AG20443 (cell line): ENCODE measurements at regions not wholly inside any gene's neighbourhood (a gene's known extent, or its start where the extent isn't known, plus 50 kb on each side); places are given as distances from the start of the nearest gene placed in this dataset.
A peak's percentile ranks its signal among the peaks of the same experiment; 100 is the strongest.

Experiments used
- DNase-seq: peaks from one replicate; pipeline ENCODE4 v3.0.0; 2012; ENCODE audit warnings: low spot score, mixed read lengths

DNA sequence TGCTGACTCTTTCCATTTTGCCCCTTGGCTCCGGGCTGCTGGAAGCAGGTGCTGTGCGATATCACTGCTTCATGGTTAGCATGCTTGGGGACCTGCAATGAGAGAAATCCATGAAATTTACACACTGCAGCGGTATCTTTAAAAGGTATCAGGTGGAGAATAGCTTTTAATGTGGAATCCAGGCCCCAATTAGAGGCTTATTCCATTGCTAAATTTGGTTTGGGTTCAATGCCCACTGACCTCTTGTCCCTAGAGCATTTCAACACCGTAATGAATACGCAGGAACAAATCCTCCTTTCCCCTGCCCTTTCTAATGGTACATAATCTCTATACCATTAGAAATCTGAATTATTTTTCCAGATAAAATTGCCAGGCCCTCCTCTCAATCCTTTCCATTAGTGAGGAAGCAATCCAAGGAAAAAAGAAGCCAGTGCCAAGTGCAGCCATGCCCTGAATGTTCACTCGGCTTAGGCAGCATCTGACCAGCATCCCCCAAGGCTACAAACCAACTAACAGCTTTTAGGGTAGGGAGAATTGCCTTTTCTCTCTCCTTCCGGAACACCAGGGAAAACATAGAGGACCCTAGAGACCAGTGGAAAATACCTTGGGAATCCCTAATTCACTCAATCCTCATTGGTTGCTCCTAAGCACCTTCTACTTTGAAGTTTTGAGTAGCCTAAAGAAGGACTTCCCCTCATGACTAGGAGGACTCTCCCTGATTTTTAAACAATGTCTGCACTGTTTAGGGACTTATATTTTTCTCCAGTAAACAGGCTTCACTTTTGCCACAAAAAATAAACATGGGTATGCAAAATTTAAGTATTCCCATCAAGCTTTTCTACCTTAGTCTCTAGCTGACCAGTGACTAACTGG, 143.1 kb downstream of the QRSL1 start:
- no peak for DNase-seq

- DNase-seq = no peak
Observed at GRCh38 chr6:106771822-106772221, 142.4 kb downstream of the QRSL1 start.

DNA sequence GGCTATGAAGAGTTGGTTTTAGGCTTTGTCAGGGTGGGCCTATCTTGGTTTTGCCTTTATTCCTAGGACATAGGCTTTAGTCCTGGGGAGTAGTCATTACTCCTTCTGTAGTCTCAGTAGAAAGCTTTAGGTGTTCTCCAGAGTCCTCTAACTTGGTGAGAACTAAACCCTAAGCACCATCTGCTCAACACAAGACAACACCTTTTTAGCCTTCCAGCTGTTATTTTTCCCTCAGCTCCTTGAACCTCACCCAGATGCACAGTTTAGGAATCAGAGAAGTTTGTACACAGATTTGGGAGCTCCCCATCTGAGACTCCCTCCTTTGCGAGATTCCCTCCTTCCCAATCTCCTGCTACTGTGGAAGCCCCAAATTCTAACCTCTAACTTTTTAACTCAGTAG, 141.3 kb downstream of the QRSL1 start:
- no peak for DNase-seq

DNA sequence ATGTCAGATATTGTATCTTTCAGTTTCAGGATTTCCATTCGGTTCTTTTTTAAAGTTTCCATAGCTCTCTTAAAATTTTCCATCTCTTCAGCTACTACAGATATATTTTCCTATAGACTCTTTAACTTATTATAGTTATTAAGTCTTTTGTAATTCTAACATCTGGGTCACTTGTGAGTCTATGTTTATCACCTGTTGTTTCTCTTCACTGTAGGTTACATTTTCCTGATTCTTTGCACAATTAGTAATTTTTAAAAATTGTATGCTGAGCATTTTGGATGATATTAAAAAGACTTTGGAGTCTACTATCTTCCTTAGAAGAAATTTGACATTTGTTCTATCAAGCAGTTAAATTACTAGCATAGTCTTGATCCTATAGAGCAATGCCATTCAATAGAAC, 140.7 kb downstream of the QRSL1 start:
- DNase-seq = no peak

- DNase-seq = no peak
Observed at GRCh38 chr6:106767271-106767670, 137.9 kb downstream of the QRSL1 start.

DNA sequence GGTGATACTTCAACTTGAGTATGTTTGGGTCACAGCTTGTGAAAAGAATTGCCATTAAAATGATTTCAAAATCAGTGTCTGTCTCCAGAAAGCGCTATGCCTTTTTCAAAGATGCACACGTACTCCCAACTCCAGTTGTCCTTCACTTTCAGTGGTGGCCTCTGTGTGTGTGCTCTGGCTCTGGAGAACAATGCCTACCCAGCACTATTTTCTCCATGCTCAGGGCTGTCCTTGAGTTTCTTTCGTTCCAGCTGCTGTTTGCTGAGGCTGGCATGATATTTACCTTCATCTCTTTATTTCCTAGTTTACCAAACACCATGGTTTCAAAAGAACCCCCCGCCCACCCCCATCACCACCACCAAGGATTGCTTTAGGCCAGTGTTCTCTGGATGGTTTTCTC, 136.8 kb downstream of the QRSL1 start:
- no peak for DNase-seq

GRCh38 chr6:106765496-106765895, 136.1 kb downstream of the QRSL1 start:
- no peak for DNase-seq

GRCh38 chr6:106764353-106764980, 135.1 kb downstream of the QRSL1 start:
- DNase-seq = no peak

- no peak for DNase-seq
Observed at GRCh38 chr6:106763361-106763760, 134.0 kb downstream of the QRSL1 start.

- DNase-seq = no peak
Observed at GRCh38 chr6:106761160-106761559, 131.8 kb downstream of the QRSL1 start.

DNA sequence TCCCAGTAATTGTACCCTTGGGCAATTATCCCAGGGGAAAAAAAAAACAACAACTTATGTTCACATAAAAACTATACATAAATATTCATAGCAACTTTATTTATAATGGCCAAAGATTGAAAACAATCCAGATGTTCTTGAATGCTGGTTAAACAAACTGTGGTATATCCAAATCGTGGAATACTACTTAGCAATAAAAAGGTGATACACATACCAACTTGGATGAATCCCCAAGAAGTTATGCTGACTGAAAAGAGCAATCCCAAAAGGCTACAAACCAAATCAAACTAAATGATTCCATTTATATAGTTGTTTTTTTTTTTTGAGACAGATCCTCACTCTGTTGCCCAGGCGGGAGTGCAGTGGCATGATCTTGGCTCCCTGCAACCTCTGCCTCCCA, 129.7 kb downstream of the QRSL1 start:
- no peak for DNase-seq

GRCh38 chr6:106757722-106758467, 128.5 kb downstream of the QRSL1 start:
- DNase-seq = no peak

- no peak for DNase-seq
Observed at GRCh38 chr6:106757267-106757666, 127.9 kb downstream of the QRSL1 start.

DNA sequence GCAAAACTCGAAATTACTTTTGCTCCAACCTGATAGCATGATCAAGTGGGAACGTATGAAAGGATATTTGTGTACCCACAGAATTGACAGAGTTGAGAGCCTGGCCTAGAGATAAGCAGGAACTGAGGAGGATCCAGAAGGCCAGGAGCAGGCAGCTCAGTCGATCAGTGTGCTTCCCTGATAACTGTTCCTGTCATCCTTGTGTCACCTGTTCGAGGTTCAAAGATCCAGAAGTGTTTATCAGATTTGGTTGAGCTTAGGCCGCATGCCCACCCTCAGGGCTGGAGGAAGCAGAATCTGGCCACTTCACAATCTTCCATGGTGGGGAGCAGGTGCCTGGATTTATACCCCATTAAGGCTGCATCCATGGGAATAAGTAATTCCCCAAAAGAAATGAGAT, 124.8 kb downstream of the QRSL1 start:
- DNase-seq = no peak

DNA sequence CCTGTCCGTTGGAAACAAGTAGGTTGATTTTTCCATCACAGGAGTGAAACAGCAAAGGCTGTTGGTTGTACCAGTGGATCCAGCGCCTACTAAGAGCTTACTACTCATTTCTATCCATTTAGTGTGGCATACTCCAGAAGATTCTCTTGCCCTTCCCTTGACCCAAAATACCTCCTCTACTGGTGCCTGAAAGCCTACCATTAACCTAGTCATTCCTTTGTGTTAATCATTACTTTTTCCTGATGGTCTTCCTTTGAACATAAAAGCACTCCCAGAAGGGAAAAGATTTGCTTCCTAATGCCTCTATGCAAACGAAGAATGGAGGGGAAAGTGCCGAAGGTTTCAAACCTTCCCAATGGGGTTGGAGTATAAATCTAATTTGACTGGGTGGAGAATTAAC, 123.3 kb downstream of the QRSL1 start:
- no peak for DNase-seq

DNA sequence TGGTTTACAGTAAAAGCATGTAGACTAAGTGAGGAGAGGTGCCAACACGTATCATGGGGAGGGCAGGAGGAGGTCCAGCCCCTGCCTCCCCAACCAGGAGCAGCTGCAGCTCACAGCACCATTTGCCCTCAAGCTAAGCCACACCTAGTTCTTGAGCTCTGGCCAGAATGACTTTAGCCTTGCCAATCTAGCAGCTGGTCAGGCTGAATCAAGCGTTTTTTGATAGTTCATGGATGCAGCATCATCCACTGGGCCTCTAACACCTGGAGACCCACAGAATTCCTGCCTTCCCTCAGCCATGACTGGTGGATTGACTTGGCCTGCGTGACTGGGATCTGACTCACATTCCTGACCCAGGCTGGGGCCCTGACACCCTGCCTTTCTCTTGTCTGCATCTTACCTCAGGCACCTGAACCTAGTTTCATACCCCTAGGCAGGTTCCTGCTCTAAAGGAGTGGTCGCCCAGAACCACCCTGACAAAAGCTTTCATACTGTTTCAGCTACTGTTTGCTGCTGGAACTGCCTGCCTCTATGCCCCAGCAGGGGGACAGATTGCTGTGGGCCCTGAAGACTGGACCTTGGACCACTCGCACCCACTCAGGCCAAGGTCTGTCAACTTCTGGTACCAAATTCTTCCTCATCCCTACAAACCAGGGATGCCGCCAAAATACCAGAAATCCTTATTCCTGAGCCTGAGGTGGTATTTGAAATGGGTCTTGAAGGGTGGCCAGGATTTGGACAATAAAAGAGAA, 122.3 kb downstream of the QRSL1 start:
- DNase-seq = no peak

GRCh38 chr6:106750946-106751345, 121.6 kb downstream of the QRSL1 start:
- no peak for DNase-seq

- no peak for DNase-seq
Observed at GRCh38 chr6:106750142-106750918, 121.0 kb downstream of the QRSL1 start.

DNA sequence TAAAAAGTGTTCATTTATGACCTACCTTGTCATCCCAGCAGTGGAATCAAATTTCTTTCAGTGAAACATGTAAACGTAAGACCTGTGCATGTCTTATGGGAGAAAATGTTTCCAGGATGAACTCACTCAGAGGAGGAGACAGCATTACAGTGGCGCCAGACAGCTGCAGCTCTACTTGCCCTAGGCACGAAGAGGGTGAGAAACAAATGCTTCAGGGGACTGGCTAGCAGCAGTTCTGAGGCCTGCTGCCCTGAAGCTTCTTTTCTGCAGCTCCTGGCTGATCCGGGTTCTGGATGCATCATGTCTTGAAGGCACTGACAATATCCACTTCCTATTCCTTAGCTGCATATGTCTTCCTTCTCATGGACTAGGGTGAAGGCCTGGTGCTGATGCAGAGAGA, 120.2 kb downstream of the QRSL1 start:
- peak; percentile 65 for DNase-seq

DNA sequence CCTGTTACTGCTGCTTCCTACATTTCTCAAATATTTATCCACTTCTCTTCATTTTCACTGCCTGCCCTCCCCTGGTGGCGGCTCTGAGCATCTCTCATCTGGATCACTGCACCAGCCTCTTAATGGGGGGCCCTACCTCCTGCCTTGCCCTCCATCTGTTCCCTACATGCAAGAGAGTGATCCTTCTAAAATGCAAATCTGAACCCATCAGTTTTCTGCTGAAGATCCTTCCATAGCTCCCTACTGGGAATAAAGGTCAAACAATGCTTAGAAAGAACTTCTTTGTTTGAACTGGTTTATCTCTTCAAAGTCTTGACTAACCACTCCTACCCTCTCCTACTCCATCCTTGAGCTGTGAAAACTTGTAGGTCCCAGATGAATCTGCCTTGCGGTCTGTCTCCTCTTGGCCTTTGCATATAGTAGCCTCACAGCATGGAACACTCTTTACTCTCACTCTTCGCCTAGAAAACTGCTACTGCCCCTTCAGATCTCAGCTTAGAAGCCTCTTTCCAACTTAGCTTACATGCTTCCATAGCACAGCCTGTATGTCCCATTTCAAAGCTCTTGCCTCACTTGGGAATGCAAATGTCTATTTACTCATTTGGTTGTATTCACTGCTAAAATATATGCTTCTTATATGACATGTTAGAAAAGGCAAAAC, 119.3 kb downstream of the QRSL1 start:
- DNase-seq = no peak

DNA sequence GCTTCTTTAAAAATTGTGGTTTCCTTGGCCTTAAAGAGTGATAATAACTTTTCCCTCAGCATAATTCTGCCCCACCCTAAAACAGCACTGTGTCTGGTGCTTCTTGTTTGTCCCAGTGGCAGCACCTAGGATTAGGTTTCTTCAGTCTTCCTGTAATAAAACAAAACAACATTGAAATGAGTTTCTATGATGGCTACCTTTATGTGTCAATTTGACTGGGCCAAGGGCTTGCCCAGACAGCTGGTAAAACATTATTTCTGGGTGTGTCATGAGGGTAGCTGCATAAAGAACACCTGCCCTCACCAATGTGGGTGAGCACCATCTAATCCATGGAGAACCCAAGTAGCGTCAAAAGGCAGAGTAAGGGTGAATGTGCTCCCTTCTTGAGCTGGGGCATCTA, 117.8 kb downstream of the QRSL1 start:
- no peak for DNase-seq
